Tibial artery (tissue), 4 donors: ENCODE measurements at regions not wholly inside any gene's neighbourhood (a gene's known extent, or its start where the extent isn't known, plus 50 kb on each side); places are given as distances from the start of the nearest gene placed in this dataset.

ENCODE experiments used
- DNase-seq, 2 donors: peaks; one replicate each; pipeline ENCODE4 v3.0.0-alpha.2; 2019
- H3K27ac ChIP-seq, 2 donors: fragments of 200-600 bp; sonication (generic) in 1 of 2; 1 replicate in 1 of 2; 2 replicates in 1 of 2; pipeline ENCODE4 v1.5.1; 2018 to 2019; ENCODE audit warnings: mild to moderate bottlenecking in 1 of 2
- H3K27me3 ChIP-seq, 2 donors: fragments of 200-600 bp; sonication (generic) in 1 of 2; one replicate each; pipeline versions ENCODE4 v1.5.1 to v1.6.0; 2016 to 2019
- H3K36me3 ChIP-seq, 3 donors: fragments of 200-600 bp; sonication (generic) in 2 of 3; one replicate each; pipeline ENCODE4 v1.5.1; 2016 to 2019; ENCODE audit warnings: mild to moderate bottlenecking in 2 of 3
- H3K4me1 ChIP-seq, 4 donors: fragments of 200-600 bp; sonication (generic) in 2 of 4; 1 replicate in 3 of 4; 2 replicates in 1 of 4; pipeline ENCODE4 v1.5.1; 2016 to 2019
- H3K4me3 ChIP-seq, 2 donors: fragments of 200-600 bp; sonication (generic) in 1 of 2; 1 replicate in 1 of 2; 2 replicates in 1 of 2; pipeline ENCODE4 v1.5.1; 2018 to 2019; ENCODE audit warnings: mild to moderate bottlenecking in 2 of 2
- H3K9me3 ChIP-seq, 3 donors: fragments of 200-600 bp; sonication (generic) in 1 of 3; one replicate each; pipeline ENCODE4 v1.5.1; 2016 to 2019
- intact Hi-C: fragments of 100-400 bp; cut with DNase I; formaldehyde crosslinking; loops from one replicate; pipeline ENCODE4 v1.15.0; 2023; ENCODE audit warnings: low total_unique reads
- TF ChIP-seq, protein P1 (sequence below), 2 experiments: fragments of 200-600 bp in 1 of 2; fragments of 450-650 bp in 1 of 2; IDR thresholded peaks; one replicate each; pipeline ENCODE4 v1.5.1; 2017 to 2019; ENCODE audit warnings: antibody characterized with exemption in 2 of 2, mild to moderate bottlenecking in 1 of 2, moderate library complexity in 1 of 2

DNA sequence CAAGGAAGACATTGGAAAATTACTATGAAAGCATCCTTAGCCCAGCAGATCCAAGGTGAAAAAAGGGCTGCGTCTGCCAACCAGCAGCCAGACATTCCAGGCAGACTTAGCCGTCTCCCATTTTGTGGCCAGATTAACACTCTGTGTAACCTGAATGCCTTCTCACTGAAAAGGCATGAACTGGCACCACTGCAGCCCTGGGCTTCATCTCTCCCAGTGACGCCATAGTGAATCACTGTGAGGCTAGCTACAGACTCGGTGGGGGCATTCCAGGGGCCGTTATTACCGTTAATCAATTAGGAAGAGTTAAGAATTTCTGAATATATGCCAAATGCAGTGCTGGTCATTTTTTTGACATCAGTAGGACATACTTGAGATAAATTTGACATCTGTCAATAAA lies 627.4 kb downstream of the LMO4 start:
- peak; percentile 55 to 86 for DNase-seq
- no peaks in the 10 kb centered on the region for H3K27me3 ChIP-seq

DNA sequence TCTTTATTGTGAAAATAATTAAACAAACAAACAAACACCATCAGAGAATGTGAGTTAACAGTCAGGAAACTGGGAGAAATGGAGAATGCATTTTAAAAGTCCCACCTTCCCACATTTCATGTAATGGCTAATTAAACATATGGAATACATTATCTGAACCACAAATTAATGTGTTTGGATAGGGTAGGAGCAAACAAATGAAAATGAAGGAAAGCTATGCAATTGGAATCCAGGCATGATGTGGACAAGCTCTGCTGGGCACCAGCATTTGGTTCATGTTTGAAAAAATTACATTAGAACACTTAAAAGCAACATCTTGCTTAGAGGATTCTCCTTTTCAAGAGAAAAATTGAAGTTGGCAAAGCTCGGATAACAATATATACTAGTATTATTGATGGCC lies 628.1 kb downstream of the LMO4 start:
- H3K36me3 ChIP-seq, result no peaks in the 10 kb centered on the region
- H3K27me3 ChIP-seq, result no peaks in the 10 kb centered on the region
- DNase-seq, result no peak
- H3K9me3 ChIP-seq, result no peaks in the 10 kb centered on the region
- H3K4me3 ChIP-seq, result no peak overlapping the region
- intact Hi-C loops, result loop anchor here (10.0 kb wide), 1 partner anchor 462 kb away; no protein-coding TSS in a partner anchor
- TF ChIP-seq, protein P1, sequence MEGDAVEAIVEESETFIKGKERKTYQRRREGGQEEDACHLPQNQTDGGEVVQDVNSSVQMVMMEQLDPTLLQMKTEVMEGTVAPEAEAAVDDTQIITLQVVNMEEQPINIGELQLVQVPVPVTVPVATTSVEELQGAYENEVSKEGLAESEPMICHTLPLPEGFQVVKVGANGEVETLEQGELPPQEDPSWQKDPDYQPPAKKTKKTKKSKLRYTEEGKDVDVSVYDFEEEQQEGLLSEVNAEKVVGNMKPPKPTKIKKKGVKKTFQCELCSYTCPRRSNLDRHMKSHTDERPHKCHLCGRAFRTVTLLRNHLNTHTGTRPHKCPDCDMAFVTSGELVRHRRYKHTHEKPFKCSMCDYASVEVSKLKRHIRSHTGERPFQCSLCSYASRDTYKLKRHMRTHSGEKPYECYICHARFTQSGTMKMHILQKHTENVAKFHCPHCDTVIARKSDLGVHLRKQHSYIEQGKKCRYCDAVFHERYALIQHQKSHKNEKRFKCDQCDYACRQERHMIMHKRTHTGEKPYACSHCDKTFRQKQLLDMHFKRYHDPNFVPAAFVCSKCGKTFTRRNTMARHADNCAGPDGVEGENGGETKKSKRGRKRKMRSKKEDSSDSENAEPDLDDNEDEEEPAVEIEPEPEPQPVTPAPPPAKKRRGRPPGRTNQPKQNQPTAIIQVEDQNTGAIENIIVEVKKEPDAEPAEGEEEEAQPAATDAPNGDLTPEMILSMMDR (IDR thresholded peaks at IDR 0.05), result no peak
- H3K27ac ChIP-seq, result peak overlapping the region; percentile 53 to 69
- peaks cover 0 to 63% (median 13%) of the 10 kb centered on the region in 4 donors for H3K4me1 ChIP-seq

More for the DNA sequence above, 627.4 kb downstream of the LMO4 start:
- H3K27ac ChIP-seq, result peak overlapping the region; percentile 38 to 69
- intact Hi-C loops, result loop anchor here (10.0 kb wide), 1 partner anchor 461 kb away; no protein-coding TSS in a partner anchor
- TF ChIP-seq, protein P1 (IDR thresholded peaks at IDR 0.05), result no peak
- no peak overlapping the region for H3K4me3 ChIP-seq
- H3K9me3 ChIP-seq, result no peaks in the 10 kb centered on the region
- H3K4me1 ChIP-seq, result peaks cover 0 to 70% (median 18%) of the 10 kb centered on the region in 4 donors
- no peaks in the 10 kb centered on the region for H3K36me3 ChIP-seq

DNA sequence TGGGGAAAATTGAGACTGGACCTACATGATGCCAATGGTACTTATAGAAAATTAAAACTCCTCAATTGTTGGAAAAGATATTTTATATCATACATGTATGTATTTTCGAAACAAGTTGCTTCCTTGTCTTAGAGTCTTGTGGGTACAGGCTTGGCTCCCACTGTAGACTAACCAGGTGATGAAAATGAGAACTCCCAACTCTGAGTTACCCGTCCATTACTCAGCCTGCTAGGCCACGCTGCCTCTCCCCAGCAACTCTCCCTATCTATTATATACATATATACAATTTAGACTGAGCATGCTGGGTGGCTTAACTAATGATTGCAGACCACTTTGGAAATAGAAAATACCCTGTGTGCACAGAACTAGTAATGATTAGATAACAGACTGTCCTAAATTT lies 628.7 kb downstream of the LMO4 start:
- no peak for DNase-seq
- intact Hi-C loops, result loop anchor here (10.0 kb wide), 1 partner anchor 463 kb away; no protein-coding TSS in a partner anchor
- TF ChIP-seq, protein P1 (IDR thresholded peaks at IDR 0.05), result no peak
- H3K4me1 ChIP-seq, result peaks cover 0 to 58% (median 10%) of the 10 kb centered on the region in 4 donors
- peak overlapping the region; percentile 53 to 69 for H3K27ac ChIP-seq
- no peak overlapping the region for H3K4me3 ChIP-seq
- H3K9me3 ChIP-seq, result no peaks in the 10 kb centered on the region
- no peaks in the 10 kb centered on the region for H3K36me3 ChIP-seq
- H3K27me3 ChIP-seq, result no peaks in the 10 kb centered on the region

DNA sequence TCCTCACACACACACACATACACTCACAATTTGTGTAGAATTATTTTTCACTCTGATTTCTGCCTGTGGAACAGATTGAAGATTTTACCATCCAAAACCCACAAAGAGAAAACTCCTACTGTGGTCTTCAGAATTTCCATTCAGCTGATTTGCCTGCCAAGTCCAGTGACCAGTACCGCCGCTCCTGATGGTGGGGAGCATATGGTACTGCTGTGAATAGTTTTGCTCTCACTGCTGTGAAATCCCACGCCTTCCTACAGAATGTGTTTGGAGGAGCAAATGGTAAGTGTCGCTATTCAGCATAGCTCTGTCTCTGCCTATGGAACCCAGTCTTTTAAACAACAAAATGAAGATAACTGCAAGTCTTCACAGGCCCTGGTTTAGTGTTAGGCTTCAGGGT lies 629.5 kb downstream of the LMO4 start:
- intact Hi-C loops, result loop anchor here (10.0 kb wide), 1 partner anchor 463 kb away; no protein-coding TSS in a partner anchor
- Histone ChIP-seq H3K9me3 (no peaks in the 10 kb centered on the region), H3K36me3 (no peaks in the 10 kb centered on the region), H3K4me3 (no peak overlapping the region), H3K27me3 (no peaks in the 10 kb centered on the region), H3K27ac (peak overlapping the region; percentile 53 to 69), H3K4me1 (peaks cover 0 to 54% (median 10%) of the 10 kb centered on the region in 4 donors)
- TF ChIP-seq, protein P1 (IDR thresholded peaks at IDR 0.05), result no peak
- no peak for DNase-seq

DNA sequence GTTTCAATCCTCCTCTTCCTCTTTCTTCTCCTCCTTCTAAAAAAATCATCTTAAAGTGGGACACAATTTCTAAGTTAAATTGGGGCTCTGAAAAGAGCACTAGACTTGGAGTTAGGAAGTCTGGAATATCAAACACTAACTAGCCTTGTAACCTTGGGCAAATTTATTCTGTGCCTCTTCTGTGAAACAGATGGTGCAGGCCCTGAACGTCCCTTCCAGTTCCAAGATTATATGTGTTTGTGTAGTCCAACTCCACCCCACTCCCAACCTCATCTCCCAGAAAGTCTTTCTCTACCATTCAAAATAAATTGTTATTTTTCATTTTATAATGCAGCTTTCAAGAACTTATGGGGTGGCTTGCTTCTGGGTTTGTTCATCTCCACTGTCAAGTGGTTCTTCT lies 630.0 kb downstream of the LMO4 start:
- Histone ChIP-seq H3K4me1 (peaks cover 0 to 49% (median 10%) of the 10 kb centered on the region in 4 donors), H3K27ac (peak overlapping the region; percentile 53 to 69), H3K4me3 (no peak overlapping the region), H3K9me3 (no peaks in the 10 kb centered on the region), H3K36me3 (no peaks in the 10 kb centered on the region), H3K27me3 (no peaks in the 10 kb centered on the region)
- intact Hi-C loops, result loop anchor here (10.0 kb wide), 1 partner anchor 464 kb away; no protein-coding TSS in a partner anchor
- TF ChIP-seq, protein P1 (IDR thresholded peaks at IDR 0.05), result no peak
- no peak for DNase-seq
